GM20000 (cell line): ENCODE measurements at regions not wholly inside any gene's neighbourhood (a gene's known extent, or its start where the extent isn't known, plus 50 kb on each side); places are given as distances from the start of the nearest gene placed in this dataset.

ENCODE experiments used
- DNase-seq: peaks from one replicate; pipeline ENCODE4 v3.0.0; 2012; ENCODE audit warnings: low spot score
- CTCF ChIP-seq: IDR thresholded peaks from 2 replicates; pipeline ENCODE4 v1.5.1; 2012; ENCODE audit warnings: mild to moderate bottlenecking, control low read depth; ENCODE audit errors: extremely low read depth, missing control alignments

- DNase-seq = no peak
- no peak for TF ChIP-seq CTCF
Measured at GRCh38 chr11:134633276-134633675, 221.2 kb upstream of the B3GAT1 start.

- DNase-seq = no peak
- no peak for TF ChIP-seq CTCF
Measured at GRCh38 chr11:134632347-134633119, 220.5 kb upstream of the B3GAT1 start.

GRCh38 chr11:134630861-134631260, 218.8 kb upstream of the B3GAT1 start:
- DNase-seq = no peak
- no peak for TF ChIP-seq CTCF

- no peak for TF ChIP-seq CTCF
- no peak for DNase-seq
Measured at GRCh38 chr11:134628426-134628825, 216.4 kb upstream of the B3GAT1 start.

GRCh38 chr11:134626032-134626431, 214.0 kb upstream of the B3GAT1 start:
- DNase-seq = no peak
- no peak for TF ChIP-seq CTCF

- DNase-seq = no peak
- TF ChIP-seq CTCF = no peak
Measured at GRCh38 chr11:134625631-134626030, 213.6 kb upstream of the B3GAT1 start.

- no peak for DNase-seq
- TF ChIP-seq CTCF = no peak
Measured at GRCh38 chr11:134625151-134625550, 213.1 kb upstream of the B3GAT1 start.
